HG03025 (cell line): ENCODE measurements at regions not wholly inside any gene's neighbourhood (a gene's known extent, or its start where the extent isn't known, plus 50 kb on each side); places are given as distances from the start of the nearest gene placed in this dataset.

ENCODE experiments used
- ATAC-seq: cut with Tn5 transposase; IDR thresholded peaks from one replicate; pipeline ENCODE4 v1.9.1; 2021; ENCODE audit warnings: mild to moderate bottlenecking, moderate library complexity; ENCODE audit not compliant: unreplicated experiment, low FRiP score

- no peak for ATAC-seq
Measured at GRCh38 chr13:40179445-40180281, 486.8 kb downstream of the FOXO1 start.

- ATAC-seq: no peak
Measured at GRCh38 chr13:40180776-40181175, 485.7 kb downstream of the FOXO1 start.

GRCh38 chr13:40181203-40181845, 485.1 kb downstream of the FOXO1 start:
- no peak for ATAC-seq

GRCh38 chr13:40182591-40182990, 483.9 kb downstream of the FOXO1 start:
- ATAC-seq: no peak

GRCh38 chr13:40185414-40185813, 481.0 kb downstream of the FOXO1 start:
- no peak for ATAC-seq

- no peak for ATAC-seq
Measured at GRCh38 chr13:40186041-40186440, 480.4 kb downstream of the FOXO1 start.

DNA sequence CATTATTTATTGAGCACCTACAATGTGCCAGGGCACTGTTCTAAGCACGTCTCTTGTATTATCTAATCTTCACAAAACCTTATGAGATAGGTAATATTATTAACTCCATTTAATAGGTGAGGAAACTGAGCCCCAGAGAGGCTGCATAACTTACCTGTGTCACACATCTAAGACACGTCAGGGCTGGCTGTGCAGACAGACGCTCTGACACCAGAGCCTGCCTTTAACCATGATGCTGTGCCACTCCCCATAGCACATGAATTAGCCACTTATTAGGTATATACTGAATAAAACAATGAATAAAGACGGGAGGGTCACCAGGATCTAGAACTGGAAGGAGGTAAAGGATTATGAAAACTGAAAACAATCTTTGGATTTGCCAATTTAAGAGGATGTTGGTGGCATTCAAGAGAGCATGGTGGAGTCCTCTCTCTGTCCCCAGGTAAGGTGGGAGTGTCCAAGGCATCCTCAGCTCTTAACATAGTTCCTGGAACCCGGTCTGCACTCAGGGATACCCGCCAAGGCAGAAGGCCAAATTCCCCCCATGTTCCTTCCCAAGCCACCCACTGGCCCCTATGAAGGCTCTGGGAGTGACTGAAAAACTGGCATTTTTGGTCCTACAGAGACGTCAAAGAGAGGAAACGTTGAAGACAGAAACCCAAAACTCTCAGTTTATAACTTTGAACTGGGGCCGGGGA, 479.7 kb downstream of the FOXO1 start:
- no peak for ATAC-seq

GRCh38 chr13:40187324-40187795, 479.1 kb downstream of the FOXO1 start:
- ATAC-seq: no peak

GRCh38 chr13:40187841-40188591, 478.4 kb downstream of the FOXO1 start:
- no peak for ATAC-seq

GRCh38 chr13:40189426-40189825, 477.0 kb downstream of the FOXO1 start:
- ATAC-seq: no peak

DNA sequence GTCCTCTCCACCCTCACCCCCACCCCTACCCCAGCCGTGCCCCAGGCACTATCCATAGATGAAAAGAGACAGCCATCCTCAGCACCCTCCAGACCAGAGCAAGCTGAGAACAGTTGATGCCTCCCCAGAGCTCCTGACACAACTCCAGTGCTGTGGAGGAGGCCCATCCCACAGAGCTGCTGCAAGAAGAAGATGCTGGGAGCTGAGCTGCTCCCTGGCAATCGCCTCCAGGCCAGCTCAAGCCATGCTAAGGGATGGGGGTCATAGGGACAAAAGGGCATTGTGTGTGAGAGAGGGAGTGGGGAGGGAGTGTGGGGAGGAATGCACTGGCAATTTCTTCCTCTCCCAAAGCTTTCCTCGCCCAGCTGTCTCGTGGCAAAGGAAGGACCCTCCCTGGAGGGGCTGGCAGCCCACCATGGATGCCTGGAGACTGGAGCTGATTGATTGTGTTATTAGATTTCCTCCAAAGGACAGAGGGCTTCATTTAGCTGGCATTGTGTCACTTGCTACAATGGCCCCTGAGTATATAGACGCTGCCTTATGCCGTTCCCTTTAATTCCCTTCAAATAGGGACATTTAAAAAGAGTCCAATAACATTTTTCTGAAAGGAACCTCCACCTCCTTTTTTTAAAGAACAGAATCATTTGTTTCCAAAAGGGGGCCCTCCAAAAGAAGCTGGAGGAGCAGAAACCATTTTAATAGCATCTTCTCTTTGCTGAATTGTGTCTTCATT, 476.4 kb downstream of the FOXO1 start:
- ATAC-seq: no peak

DNA sequence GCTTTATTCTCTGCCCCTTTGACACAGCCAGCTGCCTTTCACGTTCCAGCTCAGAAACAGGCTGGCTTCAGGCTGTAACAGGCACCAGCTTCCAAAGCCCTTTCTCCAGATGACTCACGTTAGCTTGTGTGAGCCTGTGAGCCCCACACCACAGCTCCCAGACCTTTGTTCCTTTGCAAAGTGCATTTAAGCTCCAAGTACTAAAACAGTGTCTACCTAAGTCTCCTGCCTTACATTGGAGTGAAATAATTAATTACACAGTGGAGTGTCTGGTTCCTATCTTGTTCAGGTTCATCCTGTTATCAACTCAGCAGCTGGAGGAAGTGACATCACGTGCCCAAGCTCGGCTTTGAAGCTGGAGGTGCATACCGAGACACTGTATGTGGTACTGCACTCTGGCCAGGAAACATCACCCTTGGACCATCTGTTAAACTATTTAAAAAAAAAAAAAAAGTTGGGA, 475.8 kb downstream of the FOXO1 start:
- ATAC-seq: no peak

DNA sequence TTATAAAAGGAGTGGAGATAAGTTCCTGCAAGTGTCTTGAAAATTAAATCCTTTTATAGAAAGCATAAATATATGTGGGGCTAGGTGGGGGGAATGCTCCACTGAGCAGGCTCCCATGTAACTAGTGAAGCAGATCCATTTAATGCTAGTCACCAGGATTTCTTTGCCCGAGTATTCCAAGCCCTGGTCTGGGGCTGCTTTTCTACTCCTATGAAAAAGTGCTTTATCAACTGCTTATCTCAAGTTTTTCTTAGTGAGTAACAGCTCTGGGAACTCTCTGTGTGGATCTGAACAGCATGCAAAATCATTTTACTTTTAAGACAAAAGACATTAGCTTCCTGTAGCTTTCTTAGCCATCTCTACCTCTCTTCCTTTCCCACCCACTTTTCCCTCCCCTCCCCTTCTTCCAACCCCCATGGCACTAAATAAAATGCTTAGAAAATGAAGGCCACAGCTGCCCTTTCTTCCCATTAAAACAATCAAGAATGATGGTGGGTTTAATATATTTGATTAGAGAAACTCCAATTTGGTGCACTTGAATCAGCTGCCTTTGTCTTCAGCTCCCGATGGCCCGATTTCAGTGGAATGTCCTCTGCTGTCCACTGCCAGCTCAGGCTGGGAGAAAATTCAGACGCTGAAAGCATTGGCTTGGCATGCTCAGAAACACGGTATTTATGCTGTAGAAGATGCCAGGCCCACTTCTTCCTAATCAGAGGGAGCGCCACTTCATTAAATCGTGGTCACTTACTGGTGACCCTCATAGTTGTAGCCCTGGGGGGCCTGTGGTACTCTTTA, 475.1 kb downstream of the FOXO1 start:
- ATAC-seq: no peak

- no peak for ATAC-seq
Measured at GRCh38 chr13:40192452-40192851, 474.0 kb downstream of the FOXO1 start.

DNA sequence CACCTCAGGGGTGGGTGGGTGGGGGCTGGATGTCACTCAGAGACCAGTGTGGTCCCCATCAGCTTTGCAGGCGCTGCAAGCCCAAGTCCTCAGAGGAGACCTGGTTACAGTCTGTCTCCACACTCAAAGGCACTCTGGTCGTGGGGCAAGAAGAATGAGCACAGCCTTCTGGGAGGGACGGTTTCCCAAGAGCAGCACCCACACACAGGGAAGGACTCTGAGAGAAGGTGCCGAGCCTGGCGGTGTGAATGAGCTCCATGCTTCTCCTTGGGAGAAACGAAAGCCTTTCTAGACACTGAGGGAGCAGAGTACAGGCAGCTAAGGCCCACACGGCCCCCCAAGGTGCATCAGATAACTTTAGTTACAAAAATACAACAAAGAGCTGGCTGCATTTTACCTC, 473.6 kb downstream of the FOXO1 start:
- ATAC-seq: no peak

- no peak for ATAC-seq
Measured at GRCh38 chr13:40193286-40194223, 472.9 kb downstream of the FOXO1 start.

DNA sequence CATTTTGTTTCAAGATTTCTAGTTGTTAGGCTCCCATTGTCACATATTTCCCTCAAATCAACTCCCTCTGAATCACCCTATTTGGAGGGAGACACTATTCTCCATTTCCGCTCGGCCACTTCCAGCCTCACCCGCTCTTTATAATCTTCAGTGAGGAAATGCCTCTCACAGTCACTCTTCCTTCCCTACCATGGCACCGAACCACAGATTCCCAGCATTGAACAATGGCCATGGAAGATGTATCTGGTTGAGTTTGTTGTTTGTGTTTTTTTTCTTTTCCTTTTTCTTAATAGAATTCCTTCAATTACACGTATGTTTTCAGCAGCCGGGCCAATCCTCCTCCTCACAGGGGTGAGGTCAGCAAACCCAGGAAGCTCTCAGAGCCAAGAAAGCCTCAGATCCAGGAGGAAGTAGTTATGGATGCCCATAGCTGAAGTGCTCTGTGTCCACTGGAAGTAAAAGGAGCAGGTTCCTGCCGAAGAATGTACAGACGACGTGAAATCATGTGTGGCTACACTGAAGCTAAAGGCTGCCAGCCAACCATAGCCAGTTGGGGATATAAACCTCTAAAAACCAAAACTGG, 472.1 kb downstream of the FOXO1 start:
- ATAC-seq: no peak

- no peak for ATAC-seq
Measured at GRCh38 chr13:40197049-40197448, 469.4 kb downstream of the FOXO1 start.
